H9 (cell line): ENCODE measurements at regions not wholly inside any gene's neighbourhood (a gene's known extent, or its start where the extent isn't known, plus 50 kb on each side); places are given as distances from the start of the nearest gene placed in this dataset.

Experiments
- DNase-seq: peaks from one replicate; pipeline ENCODE4 v3.0.0-alpha.2; 2017
- H2AFZ ChIP-seq: one replicate; pipeline ENCODE4 v1.6.1; 2013; ENCODE audit warnings: mild to moderate bottlenecking, low read length, control low read depth, moderate library complexity
- H2AK5ac ChIP-seq: 2 replicates; pipeline ENCODE4 v1.6.1; 2013; ENCODE audit warnings: low read length, control low read depth, mixed read lengths; ENCODE audit not compliant: insufficient read length
- H2BK120ac ChIP-seq: one replicate; pipeline ENCODE4 v1.6.1; 2013; ENCODE audit warnings: low read depth, mild to moderate bottlenecking, low read length, control low read depth, inconsistent platforms; ENCODE audit not compliant: poor library complexity, severe bottlenecking
- H2BK12ac ChIP-seq: 2 replicates; pipeline ENCODE4 v1.6.1; 2013; ENCODE audit warnings: low read length, control low read depth, mixed read lengths, low read depth; ENCODE audit not compliant: insufficient read length
- H2BK15ac ChIP-seq: 2 replicates; pipeline ENCODE4 v1.6.1; 2013; ENCODE audit warnings: low read depth, low read length, control low read depth
- H2BK20ac ChIP-seq: one replicate; pipeline ENCODE4 v1.6.1; 2013; ENCODE audit warnings: low read depth, mild to moderate bottlenecking, low read length, control low read depth, inconsistent platforms; ENCODE audit not compliant: poor library complexity, severe bottlenecking
- H2BK5ac ChIP-seq: 2 replicates; pipeline ENCODE4 v1.6.1; 2013; ENCODE audit warnings: low read length, control low read depth, mixed read lengths; ENCODE audit not compliant: insufficient read length
- H3K14ac ChIP-seq: 2 replicates; pipeline ENCODE4 v1.6.1; 2013; ENCODE audit warnings: low read length, control low read depth; ENCODE audit not compliant: insufficient read depth
- H3K18ac ChIP-seq: 2 replicates; pipeline ENCODE4 v1.6.1; 2013; ENCODE audit warnings: low read depth, mild to moderate bottlenecking, mixed read lengths, low read length, control low read depth; ENCODE audit not compliant: insufficient read length
- H3K23ac ChIP-seq: 2 replicates; pipeline ENCODE4 v1.6.1; 2013; ENCODE audit warnings: low read length, control low read depth, mixed read lengths, low read depth; ENCODE audit not compliant: insufficient read length
- H3K23me2 ChIP-seq: 2 replicates; pipeline ENCODE4 v1.6.1; 2013; ENCODE audit warnings: low read depth, mild to moderate bottlenecking, mixed read lengths, low read length, control low read depth; ENCODE audit not compliant: insufficient read length, poor library complexity, severe bottlenecking
- H3K27ac ChIP-seq: 2 replicates; pipeline ENCODE4 v1.5.1; 2013; ENCODE audit warnings: low read length, control low read depth, mixed read lengths, low read depth; ENCODE audit not compliant: insufficient read length
- H3K27me3 ChIP-seq: 2 replicates; pipeline ENCODE4 v1.6.1; 2013; ENCODE audit warnings: low read length, control low read depth, inconsistent platforms; ENCODE audit not compliant: insufficient read depth
- H3K4ac ChIP-seq: 2 replicates; pipeline ENCODE4 v1.6.1; 2013; ENCODE audit warnings: low read depth, mild to moderate bottlenecking, control low read depth, inconsistent platforms, low read length, moderate library complexity
- H3K4me1 ChIP-seq: 2 replicates; pipeline ENCODE4 v1.6.1; 2013; ENCODE audit warnings: low read length, control low read depth, inconsistent platforms; ENCODE audit not compliant: insufficient read depth
- H3K4me2 ChIP-seq: 2 replicates; pipeline ENCODE4 v1.6.1; 2013; ENCODE audit warnings: low read length, control low read depth, mixed read lengths; ENCODE audit not compliant: insufficient read length, insufficient read depth
- H3K56ac ChIP-seq: 2 replicates; pipeline ENCODE4 v1.6.1; 2013; ENCODE audit warnings: low read depth, mild to moderate bottlenecking, mixed read lengths, low read length, control low read depth; ENCODE audit not compliant: insufficient read length
- H3K79me1 ChIP-seq: 2 replicates; pipeline ENCODE4 v1.6.1; 2013; ENCODE audit warnings: low read depth, mild to moderate bottlenecking, moderate library complexity, low read length, control low read depth, inconsistent platforms; ENCODE audit not compliant: insufficient read depth, poor library complexity, severe bottlenecking
- H3K79me2 ChIP-seq: 2 replicates; pipeline ENCODE4 v1.6.1; 2013; ENCODE audit warnings: low read length, control low read depth, inconsistent platforms; ENCODE audit not compliant: insufficient read depth
- H3K9ac ChIP-seq: 2 replicates; pipeline ENCODE4 v1.6.1; 2013; ENCODE audit warnings: low read length, control low read depth, mixed read lengths; ENCODE audit not compliant: insufficient read length; ENCODE audit errors: extremely low read depth
- H3K9me3 ChIP-seq: one replicate; pipeline ENCODE4 v1.6.1; 2013; ENCODE audit warnings: low read depth, low read length, inconsistent platforms; ENCODE audit not compliant: control insufficient read depth
- H3T11ph ChIP-seq: one replicate; pipeline ENCODE4 v1.6.1; 2013; ENCODE audit warnings: mild to moderate bottlenecking, low read length, control low read depth, inconsistent platforms
- H4K20me1 ChIP-seq: one replicate; pipeline ENCODE4 v1.6.1; 2013; ENCODE audit not compliant: control insufficient read depth, insufficient read length, insufficient read depth
- H4K5ac ChIP-seq: 2 replicates; pipeline ENCODE4 v1.6.1; 2013; ENCODE audit warnings: low read depth, mild to moderate bottlenecking, mixed read lengths, low read length, control low read depth; ENCODE audit not compliant: insufficient read length
- H4K8ac ChIP-seq: replicated peaks from 2 replicates; pipeline ENCODE4 v1.6.1; 2013; ENCODE audit warnings: low read length, control low read depth, mixed read lengths, low read depth; ENCODE audit not compliant: insufficient read length
- H4K91ac ChIP-seq: 2 replicates; pipeline ENCODE4 v1.6.1; 2013; ENCODE audit warnings: low read depth, mild to moderate bottlenecking, moderate library complexity, mixed read lengths, low read length, control low read depth; ENCODE audit not compliant: insufficient read length
- H3K27ac Mint-ChIP-seq, 3 experiments: 2 replicates in 2 of 3; 3 replicates in 1 of 3; pipeline ENCODE4 v1.8.0; 2020 to 2021; ENCODE audit warnings: mixed read lengths in 3 of 3, mild to moderate bottlenecking in 1 of 3, moderate library complexity in 1 of 3
- H3K27me3 Mint-ChIP-seq: 2 replicates; pipeline ENCODE4 v1.8.0; 2021; ENCODE audit warnings: low read depth, mild to moderate bottlenecking, moderate library complexity, mixed read lengths
- H3K36me3 Mint-ChIP-seq, 3 experiments: 2 replicates in 2 of 3; 3 replicates in 1 of 3; pipeline ENCODE4 v1.8.0; 2020 to 2021; ENCODE audit warnings: low read depth in 3 of 3, mixed read lengths in 3 of 3; ENCODE audit not compliant: insufficient read depth in 1 of 3
- H3K4me1 Mint-ChIP-seq, 2 experiments: 2 replicates each; pipeline ENCODE4 v1.8.0; 2020; ENCODE audit warnings: mixed read lengths in 2 of 2
- H3K4me3 Mint-ChIP-seq, 2 experiments: 2 replicates in 1 of 2; 3 replicates in 1 of 2; pipeline ENCODE4 v1.8.0; 2020 to 2021; ENCODE audit warnings: mild to moderate bottlenecking in 2 of 2, mixed read lengths in 2 of 2, moderate library complexity in 1 of 2
- H3K9me3 Mint-ChIP-seq, 2 experiments: 2 replicates in 1 of 2; 3 replicates in 1 of 2; pipeline ENCODE4 v1.8.0; 2020; ENCODE audit warnings: mild to moderate bottlenecking in 2 of 2, mixed read lengths in 2 of 2, moderate library complexity in 1 of 2
- WGBS: extraction: QIAGEN DNeasy Blood & Tissue Kit; methylation state at CpG from one replicate; pipeline ENCODE4 v1.1.7; 2013; ENCODE audit warnings: missing lambda C conversion rate, low lambda C conversion rate, mixed read lengths; ENCODE audit not compliant: insufficient read length; ENCODE audit errors: extremely low coverage; 5-methylcytosine and 5-hydroxymethylcytosine counted together
- TF ChIP-seq, protein P1 (sequence below): fragments of 200-600 bp; sonication (generic); conservative IDR thresholded peaks from 3 replicates; pipeline ENCODE4 v1.8.0; 2021; ENCODE audit warnings: antibody characterized with exemption, mild to moderate bottlenecking

DNA sequence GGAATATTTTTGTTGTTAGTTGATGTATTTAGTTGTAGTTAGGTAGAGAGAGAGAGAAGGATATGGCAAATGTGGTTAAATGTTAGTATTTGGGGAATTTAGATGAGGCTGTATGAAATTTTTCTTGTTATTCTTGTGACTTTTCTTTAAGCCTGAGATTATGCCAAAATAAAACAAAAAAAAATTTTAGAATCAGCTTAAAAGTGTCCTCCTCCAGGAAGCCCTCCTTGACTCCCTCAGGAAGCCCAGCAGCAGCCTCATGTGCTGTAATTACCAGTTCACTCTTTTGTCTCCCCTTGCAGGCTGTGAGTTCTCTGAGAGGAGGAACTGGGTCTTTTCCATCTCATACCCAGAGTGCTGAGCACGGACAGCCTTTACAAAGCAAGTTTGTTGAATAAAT lies 243.5 kb downstream of the TFCP2L1 start:
- H3K56ac ChIP-seq = no peak overlapping the region
- DNase-seq = no peak
- no peak overlapping the region for H4K91ac ChIP-seq
- no peaks in the 10 kb centered on the region for H3K9me3 ChIP-seq
- H3K27me3 ChIP-seq = no peaks in the 10 kb centered on the region
- no peak overlapping the region for H2BK20ac ChIP-seq
- H3K23ac ChIP-seq = no peak overlapping the region
- no peak overlapping the region for H4K5ac ChIP-seq
- H3K23me2 ChIP-seq = no peaks in the 10 kb centered on the region
- H3K4me3 Mint-ChIP-seq = no peak overlapping the region; a peak in 1 of 5 replicates
- H3K18ac ChIP-seq = no peak overlapping the region
- no CpG with 5 or more reads among the region's 1 CpG for WGBS
- H2BK15ac ChIP-seq = no peak overlapping the region
- no peak overlapping the region for H3K14ac ChIP-seq
- no peaks in the 10 kb centered on the region; a peak in 1 of 5 replicates for H3K9me3 Mint-ChIP-seq
- no peak overlapping the region for H2AFZ ChIP-seq
- H2AK5ac ChIP-seq = no peak overlapping the region
- peaks cover 0 to 4% of the 10 kb centered on the region in 2 experiments; a peak in 3 of 4 replicates for H3K4me1 Mint-ChIP-seq
- H3K27ac ChIP-seq = no peak overlapping the region
- H3T11ph ChIP-seq = no peak overlapping the region
- no peak overlapping the region for H2BK12ac ChIP-seq
- H3K4ac ChIP-seq = no peak overlapping the region
- no peak overlapping the region for H4K8ac ChIP-seq
- H3K4me1 ChIP-seq = no peaks in the 10 kb centered on the region
- H2BK120ac ChIP-seq = no peak overlapping the region
- no peak overlapping the region for H3K27ac Mint-ChIP-seq
- H2BK5ac ChIP-seq = no peak overlapping the region
- no peaks in the 10 kb centered on the region for H3K36me3 Mint-ChIP-seq
- TF ChIP-seq, protein P1, sequence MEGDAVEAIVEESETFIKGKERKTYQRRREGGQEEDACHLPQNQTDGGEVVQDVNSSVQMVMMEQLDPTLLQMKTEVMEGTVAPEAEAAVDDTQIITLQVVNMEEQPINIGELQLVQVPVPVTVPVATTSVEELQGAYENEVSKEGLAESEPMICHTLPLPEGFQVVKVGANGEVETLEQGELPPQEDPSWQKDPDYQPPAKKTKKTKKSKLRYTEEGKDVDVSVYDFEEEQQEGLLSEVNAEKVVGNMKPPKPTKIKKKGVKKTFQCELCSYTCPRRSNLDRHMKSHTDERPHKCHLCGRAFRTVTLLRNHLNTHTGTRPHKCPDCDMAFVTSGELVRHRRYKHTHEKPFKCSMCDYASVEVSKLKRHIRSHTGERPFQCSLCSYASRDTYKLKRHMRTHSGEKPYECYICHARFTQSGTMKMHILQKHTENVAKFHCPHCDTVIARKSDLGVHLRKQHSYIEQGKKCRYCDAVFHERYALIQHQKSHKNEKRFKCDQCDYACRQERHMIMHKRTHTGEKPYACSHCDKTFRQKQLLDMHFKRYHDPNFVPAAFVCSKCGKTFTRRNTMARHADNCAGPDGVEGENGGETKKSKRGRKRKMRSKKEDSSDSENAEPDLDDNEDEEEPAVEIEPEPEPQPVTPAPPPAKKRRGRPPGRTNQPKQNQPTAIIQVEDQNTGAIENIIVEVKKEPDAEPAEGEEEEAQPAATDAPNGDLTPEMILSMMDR = no peak
- peaks cover 56% of the 10 kb centered on the region for H3K27me3 Mint-ChIP-seq
- H3K79me1 ChIP-seq = no peaks in the 10 kb centered on the region
- H3K4me2 ChIP-seq = no peak overlapping the region
- no peaks in the 10 kb centered on the region for H3K79me2 ChIP-seq
- H3K9ac ChIP-seq = no peak overlapping the region
- H4K20me1 ChIP-seq = no peaks in the 10 kb centered on the region
